NCI-H1436 (cell line): ENCODE measurements at regions not wholly inside any gene's neighbourhood (a gene's known extent, or its start where the extent isn't known, plus 50 kb on each side); places are given as distances from the start of the nearest gene placed in this dataset.
"Not testable (repeated sequence)": the region's sequence is repeated elsewhere in the genome, so short reads cannot be mapped to it uniquely, and the experiment has no call there.

ENCODE experiments used
- DNase-seq: peaks from one replicate; lab custom pipeline; 2025; lab: John Stamatoyannopoulos, UW

- DNase-seq = peak; percentile 46
Measured at GRCh38 chr21:17679002-17679600, 66.4 kb upstream of the BTG3 start.

GRCh38 chr21:17676930-17677329 lies 64.2 kb upstream of the BTG3 start:
- DNase-seq = not testable (repeated sequence)

DNA sequence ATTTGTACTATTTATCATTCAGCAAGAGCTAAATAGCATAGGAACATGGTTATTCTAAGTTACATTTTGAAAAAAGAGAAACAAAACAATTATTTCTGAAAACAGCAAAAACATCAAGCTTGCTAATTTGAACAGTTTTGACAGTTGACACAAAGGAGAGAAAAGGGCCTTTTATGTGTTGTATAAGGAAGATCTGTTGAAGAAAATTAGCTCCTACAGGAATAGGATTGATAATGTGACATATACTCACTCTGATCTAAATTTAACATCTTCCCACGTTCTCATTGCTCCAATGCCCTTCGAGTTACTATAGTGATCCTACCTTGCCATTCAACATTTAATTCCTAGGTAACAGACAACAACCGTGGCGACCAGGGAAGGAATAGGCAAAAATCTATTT lies 61.4 kb upstream of the BTG3 start:
- DNase-seq = no peak

- DNase-seq = no peak
Measured at GRCh38 chr21:17673261-17674020, 60.7 kb upstream of the BTG3 start.

- DNase-seq = no peak
Measured at GRCh38 chr21:17671733-17672132, 59.0 kb upstream of the BTG3 start.

GRCh38 chr21:17668479-17669140 lies 55.9 kb upstream of the BTG3 start:
- no peak for DNase-seq

GRCh38 chr21:17667256-17667655 lies 54.6 kb upstream of the BTG3 start:
- DNase-seq = no peak
